Caco-2 (cell line): ENCODE measurements at regions not wholly inside any gene's neighbourhood (a gene's known extent, or its start where the extent isn't known, plus 50 kb on each side); places are given as distances from the start of the nearest gene placed in this dataset.
"Not testable (repeated sequence)": the region's sequence is repeated elsewhere in the genome, so short reads cannot be mapped to it uniquely, and the experiment has no call there.

ENCODE experiments used
- BruUV-seq: library from RNA; stranded (reverse); fragments of 400-500 nt; replicated peaks from 2 replicates; lab custom pipeline; 2021; lab: Mats Ljungman, UMichigan
- CTCF ChIA-PET: fragments of 300-600 bp; sonication (Branson Sonifier 250); formaldehyde crosslinking; loops from one replicate; lab custom pipeline; 2022; ENCODE audit warnings: antibody characterized with exemption; lab: Charles Lee
- POLR2A ChIA-PET: fragments of 300-600 bp; sonication (Branson Sonifier 250); formaldehyde crosslinking; loops from one replicate; lab custom pipeline; 2022; ENCODE audit warnings: antibody characterized with exemption; lab: Charles Lee
- DNase-seq, 2 experiments: peaks; one replicate each; pipeline versions ENCODE4 v3.0.0 to v3.0.0-alpha.2; 2020 to 2022
- H3K27me3 ChIP-seq: replicated peaks from 2 replicates; pipeline ENCODE4 v1.6.0; 2011; ENCODE audit warnings: low read length; ENCODE audit not compliant: control insufficient read depth, insufficient read depth
- H3K36me3 ChIP-seq: 2 replicates; pipeline ENCODE4 v1.5.1; 2011; ENCODE audit warnings: low read length; ENCODE audit not compliant: control insufficient read depth, insufficient read depth
- H3K4me1 ChIP-seq: fragments of 250-450 bp; sonication (Bioruptor Pico); 2 replicates; pipeline ENCODE4 v1.5.1; 2020; ENCODE audit warnings: mild to moderate bottlenecking
- H3K4me3 ChIP-seq: 2 replicates; pipeline ENCODE4 v1.5.1; 2011; ENCODE audit warnings: low read depth, mild to moderate bottlenecking, control low read depth, low read length
- H3K9me3 ChIP-seq: fragments of 250-450 bp; sonication (Bioruptor Pico); 2 replicates; pipeline ENCODE4 v1.5.1; 2020; ENCODE audit warnings: mild to moderate bottlenecking, moderate library complexity
- H3K27ac Mint-ChIP-seq: one replicate; pipeline ENCODE4 v1.8.0; 2022; ENCODE audit warnings: mixed read lengths; ENCODE audit not compliant: unreplicated experiment
- H3K27me3 Mint-ChIP-seq: one replicate; pipeline ENCODE4 v1.8.0; 2022; ENCODE audit warnings: mixed read lengths; ENCODE audit not compliant: insufficient read depth, unreplicated experiment
- H3K36me3 Mint-ChIP-seq: one replicate; pipeline ENCODE4 v1.8.0; 2022; ENCODE audit warnings: mild to moderate bottlenecking, mixed read lengths; ENCODE audit not compliant: insufficient read depth, unreplicated experiment
- H3K4me1 Mint-ChIP-seq: one replicate; pipeline ENCODE4 v1.8.0; 2022; ENCODE audit warnings: low read depth, mixed read lengths; ENCODE audit not compliant: unreplicated experiment
- H3K4me3 Mint-ChIP-seq: one replicate; pipeline ENCODE4 v1.8.0; 2022; ENCODE audit warnings: mild to moderate bottlenecking, moderate library complexity, mixed read lengths; ENCODE audit not compliant: unreplicated experiment
- H3K9me3 Mint-ChIP-seq: one replicate; pipeline ENCODE4 v1.8.0; 2022; ENCODE audit warnings: mixed read lengths; ENCODE audit not compliant: unreplicated experiment
- intact Hi-C: fragments of 100-400 bp; cut with micrococcal nuclease; formaldehyde crosslinking; loops from one replicate; pipeline ENCODE4 v1.10.0; 2022; ENCODE audit not compliant: unreplicated experiment
- TF ChIP-seq, protein P1 (sequence below), 2 experiments: fragments of 200-600 bp in 1 of 2; IDR thresholded peaks; 1 replicate in 1 of 2; 2 replicates in 1 of 2; pipeline versions ENCODE4 v1.5.1 to v1.8.0; 2011 to 2022; ENCODE audit warnings: antibody characterized with exemption in 1 of 2, control low read depth in 1 of 2, inconsistent platforms in 1 of 2, low read depth in 1 of 2, low read length in 1 of 2, mild to moderate bottlenecking in 1 of 2, moderate library complexity in 1 of 2; ENCODE audit not compliant: insufficient read depth in 1 of 2, severe bottlenecking in 1 of 2, unreplicated experiment in 1 of 2

DNA sequence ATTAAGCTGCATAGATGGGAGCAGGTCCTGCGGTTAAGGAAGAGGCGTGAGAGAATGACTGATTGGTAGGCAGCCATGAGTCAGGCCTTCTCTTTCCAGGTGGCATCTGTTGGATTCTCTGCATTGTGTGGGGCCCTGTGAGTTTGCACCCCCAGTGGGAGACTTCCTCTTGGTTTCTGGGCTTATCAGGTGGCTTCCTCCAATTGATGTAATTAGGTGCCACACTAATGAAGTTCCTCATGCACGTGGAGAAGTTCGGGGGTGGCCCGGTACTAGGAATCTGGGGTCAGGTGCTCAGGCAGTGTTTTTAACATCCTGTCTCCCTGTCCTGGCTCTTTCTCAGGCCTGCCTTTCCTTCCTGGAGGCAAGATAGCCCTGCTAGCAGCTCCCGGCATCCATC lies 765.1 kb upstream of the TMEM132C start:
- Mint-ChIP-seq H3K27ac (no peak overlapping the region), H3K4me1 (no peaks in the 10 kb centered on the region), H3K36me3 (no peaks in the 10 kb centered on the region), H3K9me3 (no peaks in the 10 kb centered on the region), H3K27me3 (no peaks in the 10 kb centered on the region), H3K4me3 (no peak overlapping the region)
- TF ChIP-seq, protein P1, sequence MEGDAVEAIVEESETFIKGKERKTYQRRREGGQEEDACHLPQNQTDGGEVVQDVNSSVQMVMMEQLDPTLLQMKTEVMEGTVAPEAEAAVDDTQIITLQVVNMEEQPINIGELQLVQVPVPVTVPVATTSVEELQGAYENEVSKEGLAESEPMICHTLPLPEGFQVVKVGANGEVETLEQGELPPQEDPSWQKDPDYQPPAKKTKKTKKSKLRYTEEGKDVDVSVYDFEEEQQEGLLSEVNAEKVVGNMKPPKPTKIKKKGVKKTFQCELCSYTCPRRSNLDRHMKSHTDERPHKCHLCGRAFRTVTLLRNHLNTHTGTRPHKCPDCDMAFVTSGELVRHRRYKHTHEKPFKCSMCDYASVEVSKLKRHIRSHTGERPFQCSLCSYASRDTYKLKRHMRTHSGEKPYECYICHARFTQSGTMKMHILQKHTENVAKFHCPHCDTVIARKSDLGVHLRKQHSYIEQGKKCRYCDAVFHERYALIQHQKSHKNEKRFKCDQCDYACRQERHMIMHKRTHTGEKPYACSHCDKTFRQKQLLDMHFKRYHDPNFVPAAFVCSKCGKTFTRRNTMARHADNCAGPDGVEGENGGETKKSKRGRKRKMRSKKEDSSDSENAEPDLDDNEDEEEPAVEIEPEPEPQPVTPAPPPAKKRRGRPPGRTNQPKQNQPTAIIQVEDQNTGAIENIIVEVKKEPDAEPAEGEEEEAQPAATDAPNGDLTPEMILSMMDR (IDR thresholded peaks at IDR 0.05; ENCODE audit: insufficient read depth in 1 of 2, low read depth in 1 of 2, low read length in 1 of 2, severe bottlenecking in 1 of 2, unreplicated experiment in 1 of 2), result no peak
- BruUV-seq, result no TSS peak
- Histone ChIP-seq H3K9me3 (no peaks in the 10 kb centered on the region), H3K36me3 (no peaks in the 10 kb centered on the region), H3K4me1 (no peaks in the 10 kb centered on the region), H3K27me3 (no peaks in the 10 kb centered on the region), H3K4me3 (no peak overlapping the region)
- no peak for DNase-seq
- intact Hi-C loops, result no loop called here
- ChIA-PET POLR2A (no interaction called here), CTCF (no interaction called here)

GRCh38 chr12:127503246-127503645 lies 763.7 kb upstream of the TMEM132C start:
- Mint-ChIP-seq H3K9me3 (peaks cover 2% of the 10 kb centered on the region), H3K27ac (no peak overlapping the region)
- CTCF ChIA-PET, result no interaction called here

DNA sequence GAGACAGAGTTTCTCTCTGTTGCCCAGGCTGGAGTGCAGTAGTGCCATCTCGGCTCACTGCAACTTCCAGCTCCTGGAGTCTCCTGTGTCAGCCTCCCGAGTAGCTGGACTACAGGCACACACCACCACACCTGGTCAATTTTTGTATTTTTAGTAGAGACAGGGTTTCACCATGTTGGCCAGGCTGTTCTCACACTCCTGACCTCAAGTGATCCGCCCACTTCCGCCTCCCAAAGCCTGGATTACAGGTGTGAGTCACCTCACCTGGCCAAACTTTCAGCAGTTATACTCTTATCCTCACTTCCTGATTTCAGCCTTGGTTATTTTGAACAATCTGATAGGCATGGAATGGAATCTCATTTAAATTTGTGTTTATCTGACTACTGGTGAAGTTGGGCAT lies 763.0 kb upstream of the TMEM132C start:
- BruUV-seq, intact Hi-C loops, H3K4me1 ChIP-seq, CTCF ChIA-PET, H3K27me3 ChIP-seq, H3K9me3 Mint-ChIP-seq, POLR2A ChIA-PET, H3K9me3 ChIP-seq, H3K4me3 Mint-ChIP-seq, H3K36me3 ChIP-seq, H3K4me3 ChIP-seq, DNase-seq, H3K27me3 Mint-ChIP-seq, H3K4me1 Mint-ChIP-seq, H3K27ac Mint-ChIP-seq, H3K36me3 Mint-ChIP-seq: not testable (repeated sequence)

More at GRCh38 chr12:127503246-127503645, 763.7 kb upstream of the TMEM132C start:
- POLR2A ChIA-PET, result no interaction called here
- Histone ChIP-seq H3K36me3 (no peaks in the 10 kb centered on the region), H3K4me3 (no peak overlapping the region), H3K4me1 (no peaks in the 10 kb centered on the region), H3K9me3 (no peaks in the 10 kb centered on the region), H3K27me3 (no peaks in the 10 kb centered on the region)
- no TSS peak for BruUV-seq
- Mint-ChIP-seq H3K27me3 (no peaks in the 10 kb centered on the region), H3K4me1 (no peaks in the 10 kb centered on the region), H3K36me3 (no peaks in the 10 kb centered on the region), H3K4me3 (no peak overlapping the region)
- intact Hi-C loops, result no loop called here
- DNase-seq, result no peak
- TF ChIP-seq, protein P1 (IDR thresholded peaks at IDR 0.05; ENCODE audit: insufficient read depth in 1 of 2, low read depth in 1 of 2, low read length in 1 of 2, severe bottlenecking in 1 of 2, unreplicated experiment in 1 of 2), result no peak

- H3K4me1 Mint-ChIP-seq, result no peaks in the 10 kb centered on the region
- H3K27ac Mint-ChIP-seq, result no peak overlapping the region
- Histone ChIP-seq H3K27me3 (no peaks in the 10 kb centered on the region), H3K4me3 (no peak overlapping the region), H3K4me1 (no peaks in the 10 kb centered on the region), H3K36me3 (no peaks in the 10 kb centered on the region), H3K9me3 (no peaks in the 10 kb centered on the region)
- DNase-seq, result no peak
- no peaks in the 10 kb centered on the region for H3K27me3 Mint-ChIP-seq
- TF ChIP-seq, protein P1 (IDR thresholded peaks at IDR 0.05; ENCODE audit: insufficient read depth in 1 of 2, low read depth in 1 of 2, low read length in 1 of 2, severe bottlenecking in 1 of 2, unreplicated experiment in 1 of 2), result no peak
- H3K4me3 Mint-ChIP-seq, result no peak overlapping the region
- BruUV-seq, result no TSS peak
- intact Hi-C loops, result no loop called here
- CTCF ChIA-PET, result no interaction called here
- POLR2A ChIA-PET, result no interaction called here
- no peaks in the 10 kb centered on the region for H3K36me3 Mint-ChIP-seq
- peaks cover 9% of the 10 kb centered on the region for H3K9me3 Mint-ChIP-seq
Measured at GRCh38 chr12:127504874-127505273, 762.1 kb upstream of the TMEM132C start.
